HG02763 (cell line): ENCODE measurements at regions not wholly inside any gene's neighbourhood (a gene's known extent, or its start where the extent isn't known, plus 50 kb on each side); places are given as distances from the start of the nearest gene placed in this dataset.

Experiments
- ATAC-seq: cut with Tn5 transposase; IDR thresholded peaks from one replicate; pipeline ENCODE4 v1.9.1; 2021; ENCODE audit warnings: mild to moderate bottlenecking, moderate library complexity; ENCODE audit not compliant: unreplicated experiment

GRCh38 chr5:20680718-20681302, 692.8 kb upstream of the CDH18 start:
- no peak for ATAC-seq

DNA sequence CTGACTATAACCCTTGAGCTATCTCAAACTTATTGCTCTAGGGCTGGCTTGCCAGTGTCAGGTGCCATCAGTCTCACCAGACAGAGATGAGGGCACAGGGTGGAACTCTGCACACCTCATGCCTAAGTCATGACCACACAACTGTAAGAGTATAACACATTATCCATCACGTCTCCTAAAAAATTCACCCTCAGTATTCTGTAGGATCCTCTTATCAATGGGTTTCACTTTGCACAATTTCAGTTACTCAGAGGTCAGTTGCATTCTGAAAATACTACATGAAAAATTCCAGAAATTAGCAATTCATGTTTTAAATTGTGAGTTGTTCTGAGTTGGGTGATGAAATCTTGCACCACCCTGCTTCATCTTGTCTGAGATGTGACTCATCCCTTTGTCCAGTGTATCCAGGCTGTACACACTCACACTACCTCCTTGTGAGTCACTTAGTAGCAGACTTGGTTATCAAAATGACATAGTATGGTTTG, 690.9 kb upstream of the CDH18 start:
- no peak for ATAC-seq

DNA sequence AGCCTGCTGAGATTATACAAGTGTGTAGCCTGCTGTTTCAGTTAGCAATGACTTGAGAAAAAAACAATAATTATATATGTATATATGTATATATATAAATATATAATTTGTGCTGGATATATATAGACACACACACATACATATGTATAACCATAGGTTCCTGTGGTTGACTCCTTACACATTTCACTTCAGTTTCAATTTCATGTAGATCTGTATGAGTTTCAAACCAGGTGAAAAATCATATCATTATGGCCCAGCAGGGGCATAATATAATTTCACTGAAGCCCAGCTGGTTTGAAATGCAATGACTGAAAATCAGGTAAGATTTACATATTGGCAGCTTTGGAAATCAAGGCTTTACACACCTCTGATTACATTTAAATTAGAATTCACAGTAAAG, 690.4 kb upstream of the CDH18 start:
- no peak for ATAC-seq

- ATAC-seq, result no peak
Observed at GRCh38 chr5:20660588-20660987, 672.6 kb upstream of the CDH18 start.

DNA sequence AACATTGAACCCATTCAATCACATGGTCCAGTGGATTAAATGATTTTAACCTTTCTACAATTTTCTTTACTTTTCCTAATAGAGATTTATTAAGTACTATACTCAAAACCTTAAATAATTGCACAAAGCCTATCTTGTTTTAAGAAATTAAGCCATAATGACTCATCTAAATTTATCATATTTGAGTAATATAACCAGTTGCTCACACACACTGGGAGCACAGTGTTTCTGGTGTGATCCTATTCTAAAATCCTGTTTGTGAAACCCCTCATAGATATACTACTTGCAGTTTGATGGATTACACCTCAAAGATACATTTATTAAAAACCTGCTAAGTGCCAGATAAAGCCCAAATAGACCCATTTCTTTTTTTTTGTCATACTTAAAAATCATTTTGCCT, 668.3 kb upstream of the CDH18 start:
- no peak for ATAC-seq

- no peak for ATAC-seq
Observed at GRCh38 chr5:20655211-20655610, 667.2 kb upstream of the CDH18 start.

GRCh38 chr5:20654746-20655145, 666.7 kb upstream of the CDH18 start:
- no peak for ATAC-seq

- ATAC-seq, result no peak
Observed at GRCh38 chr5:20654033-20654432, 666.0 kb upstream of the CDH18 start.

GRCh38 chr5:20649966-20650365, 662.0 kb upstream of the CDH18 start:
- no peak for ATAC-seq

DNA sequence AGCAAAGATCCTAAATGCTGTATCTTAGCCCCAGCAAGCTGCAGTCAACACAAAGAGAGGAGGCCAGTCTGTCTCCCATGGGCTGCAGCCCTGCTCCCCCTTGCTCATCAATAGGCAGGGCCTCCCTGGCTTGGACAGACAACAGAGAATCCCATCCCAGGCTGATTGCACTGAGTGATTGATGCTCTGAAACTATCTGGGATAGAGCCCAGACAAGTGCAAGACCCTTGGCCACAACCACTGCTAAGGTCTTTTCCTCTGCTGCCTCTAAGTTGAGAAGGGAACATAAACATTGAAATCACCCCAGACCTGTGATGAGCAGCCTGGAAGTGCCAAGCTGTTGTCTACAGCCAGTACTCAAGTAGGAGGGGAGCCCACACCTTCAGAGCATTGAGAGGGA, 661.0 kb upstream of the CDH18 start:
- ATAC-seq, result no peak

DNA sequence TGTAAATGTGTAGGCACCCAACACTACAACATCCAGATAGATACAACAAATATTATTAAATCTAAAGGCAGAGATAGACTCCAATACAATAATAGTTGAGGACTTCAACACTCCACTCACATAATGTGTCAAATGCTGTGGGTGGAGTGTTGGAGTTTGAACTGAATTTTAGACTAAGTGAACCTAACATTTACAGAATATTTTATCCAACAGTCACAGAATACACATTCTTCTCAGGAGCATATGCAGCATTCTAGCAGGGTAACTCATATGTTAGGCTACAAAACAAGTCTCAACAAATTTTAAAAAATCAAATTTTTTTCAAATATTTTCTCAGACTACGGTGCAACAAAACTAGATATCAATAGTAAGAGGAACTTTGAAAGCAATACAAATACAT, 648.7 kb upstream of the CDH18 start:
- no peak for ATAC-seq

DNA sequence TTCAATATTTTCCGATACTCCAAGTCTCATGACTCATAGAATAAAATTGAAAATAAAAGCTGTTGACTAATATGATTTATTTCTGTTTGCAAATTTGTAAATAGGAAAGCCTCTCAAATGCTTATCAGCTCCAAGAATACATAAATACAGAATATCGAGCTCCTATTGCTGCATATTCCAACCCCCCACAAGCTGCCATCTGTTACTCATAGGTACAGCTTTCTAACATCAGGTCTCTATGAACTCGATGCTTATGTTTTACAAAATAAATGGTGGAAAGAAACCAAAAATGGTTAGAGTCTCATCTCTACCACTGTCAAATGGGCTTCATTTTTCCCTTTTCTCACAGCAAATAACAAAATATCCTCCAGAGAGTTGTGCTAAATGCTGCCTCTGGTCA, 631.6 kb upstream of the CDH18 start:
- ATAC-seq, result no peak

DNA sequence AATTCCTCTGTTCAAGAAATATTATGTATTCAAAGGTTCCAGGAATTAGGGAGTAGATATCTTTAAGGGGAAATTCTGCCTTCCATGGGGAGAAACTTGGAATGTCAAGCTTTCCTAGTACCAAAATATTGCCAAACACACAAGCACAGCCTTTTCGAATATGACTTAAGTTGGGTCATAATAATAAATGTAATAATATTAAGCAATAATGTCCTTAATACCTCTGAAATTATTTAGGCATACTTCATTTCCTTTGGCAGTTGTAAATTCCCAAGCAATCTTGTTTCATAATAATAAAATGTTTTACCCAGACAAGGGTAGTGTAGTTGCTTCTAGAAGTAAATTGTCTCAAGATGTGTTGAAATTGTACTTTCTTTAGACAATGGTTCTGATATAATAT, 630.3 kb upstream of the CDH18 start:
- no peak for ATAC-seq

DNA sequence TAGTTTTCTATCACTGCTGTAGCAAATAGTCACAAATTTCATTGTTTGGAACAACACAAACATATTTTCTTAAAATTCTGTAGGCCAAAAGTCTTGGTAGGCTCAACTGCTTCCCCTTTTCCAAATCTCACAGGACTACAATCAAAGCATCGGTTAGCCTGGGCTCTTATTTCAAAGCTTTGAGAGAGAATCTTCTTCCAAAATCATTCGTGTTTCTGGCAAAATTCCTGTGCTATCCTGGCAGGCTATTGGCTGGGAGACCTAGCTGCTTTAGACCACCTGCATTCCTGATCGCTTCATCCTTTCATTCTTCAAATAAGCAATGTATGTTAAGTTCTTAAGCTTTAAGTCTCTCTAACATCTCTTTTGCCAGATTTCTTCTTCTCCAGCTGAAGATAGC, 629.8 kb upstream of the CDH18 start:
- no peak for ATAC-seq

GRCh38 chr5:20615888-20616563, 628.0 kb upstream of the CDH18 start:
- ATAC-seq, result no peak

DNA sequence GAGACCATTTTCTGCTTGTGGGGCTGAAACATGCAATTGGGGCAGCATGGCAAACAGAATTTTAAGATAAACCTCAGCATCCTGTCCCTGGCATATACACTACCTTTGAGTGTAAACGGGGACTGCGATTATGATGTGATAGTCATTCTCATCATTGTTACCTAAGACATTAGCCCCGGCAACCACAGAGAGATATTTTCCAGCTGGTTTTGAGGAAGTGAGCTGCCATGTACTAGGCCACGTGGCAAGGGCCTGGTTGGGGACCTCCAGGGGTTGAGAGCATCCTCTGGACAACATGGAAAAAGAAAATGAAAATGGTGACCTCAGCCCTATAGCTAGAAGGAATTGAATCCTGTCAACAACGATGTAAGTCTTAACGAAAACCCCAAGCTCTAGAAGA, 623.6 kb upstream of the CDH18 start:
- no peak for ATAC-seq

- ATAC-seq, result no peak
Observed at GRCh38 chr5:20610681-20611080, 622.7 kb upstream of the CDH18 start.

GRCh38 chr5:20609126-20609525, 621.1 kb upstream of the CDH18 start:
- no peak for ATAC-seq

- ATAC-seq, result no peak
Observed at GRCh38 chr5:20608567-20608966, 620.6 kb upstream of the CDH18 start.

- ATAC-seq, result no peak
Observed at GRCh38 chr5:20605732-20606525, 617.9 kb upstream of the CDH18 start.

GRCh38 chr5:20604992-20605391, 617.0 kb upstream of the CDH18 start:
- ATAC-seq, result no peak

DNA sequence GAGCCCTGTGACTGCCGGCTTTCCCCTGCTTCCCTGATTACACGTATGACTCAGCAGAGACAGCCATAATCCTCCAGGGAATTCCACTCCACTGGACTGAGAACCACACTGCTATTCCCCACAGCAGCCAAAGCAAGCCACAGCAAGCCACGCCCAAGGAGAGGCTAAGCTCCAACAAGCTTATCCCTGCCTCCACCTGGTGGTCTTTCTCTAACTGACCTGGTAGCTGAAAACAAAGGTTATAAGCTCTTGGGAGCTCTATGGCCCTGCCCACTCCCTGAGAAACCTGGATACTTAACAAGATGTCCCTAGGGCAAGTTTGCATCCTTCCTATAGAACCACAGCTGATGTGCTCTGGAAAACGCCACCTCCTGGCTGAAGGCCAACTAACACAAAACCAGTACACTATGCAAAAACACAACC, 613.7 kb upstream of the CDH18 start:
- ATAC-seq, result no peak
